Activated CD4-positive, alpha-beta T cell treated with anti-CD3 and anti-CD28 coated beads, Interleukin-2, amount 50 U/mL, for 48 hours (primary cell): ENCODE measurements at regions not wholly inside any gene's neighbourhood (a gene's known extent, or its start where the extent isn't known, plus 50 kb on each side); places are given as distances from the start of the nearest gene placed in this dataset.
A peak's percentile ranks its signal among the peaks of the same experiment; 100 is the strongest.

Experiments
- DNase-seq, 2 experiments: peaks; one replicate each; pipeline ENCODE4 v3.0.0-alpha.2; 2020

DNA sequence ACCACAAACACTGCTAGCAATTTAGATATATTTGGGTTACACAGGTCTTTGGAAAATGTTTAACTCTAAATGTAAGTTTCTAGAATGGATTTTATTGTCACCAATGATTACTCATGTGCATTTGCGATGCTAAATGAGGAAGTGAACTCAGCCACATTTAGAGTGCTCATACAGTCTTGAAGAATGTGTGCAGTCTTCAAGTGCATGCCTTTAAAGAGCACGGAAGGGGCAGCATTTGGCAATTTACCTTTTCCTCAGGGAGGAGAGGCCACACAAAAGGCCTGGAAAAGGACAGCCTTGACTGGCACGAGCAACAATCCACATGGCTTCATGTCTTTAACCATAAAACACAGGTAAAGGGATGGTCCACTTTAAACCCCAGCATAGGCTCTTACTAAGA lies 78.5 kb upstream of the STK17B start:
- DNase-seq = no peak

GRCh38 chr2:196251132-196251531 lies 79.8 kb upstream of the STK17B start:
- no peak for DNase-seq

DNA sequence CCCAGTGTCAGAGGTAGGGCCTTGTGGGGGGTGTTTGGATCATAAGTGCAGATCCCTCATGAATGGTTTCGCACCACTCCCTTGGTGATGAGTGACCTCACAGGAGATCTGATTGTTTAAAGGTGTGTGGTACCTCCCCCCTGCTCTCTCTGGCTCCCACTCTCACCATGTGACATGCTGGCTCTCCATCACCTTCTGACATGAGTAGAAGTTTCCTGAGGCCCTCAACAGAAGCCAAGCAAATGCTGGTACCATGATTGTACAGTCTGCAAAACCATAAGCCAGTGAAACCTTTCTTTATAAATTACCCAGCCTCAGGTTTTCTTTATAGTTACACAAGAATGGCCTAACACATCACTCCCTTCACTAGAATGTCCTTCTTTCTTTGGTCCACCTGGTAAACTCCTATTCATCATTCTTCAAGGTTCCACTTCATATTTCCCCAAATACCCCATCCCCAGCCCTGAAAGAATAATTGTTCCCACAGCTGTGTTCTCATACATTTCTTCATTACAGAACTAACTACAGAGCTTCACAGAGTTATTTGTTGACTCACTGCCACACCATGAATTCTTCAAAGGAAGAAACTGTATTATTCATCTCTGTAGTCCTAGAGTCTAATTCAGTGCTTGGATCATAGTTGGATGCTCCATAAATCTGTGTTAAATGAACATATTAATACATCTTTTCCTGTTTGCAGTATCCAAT lies 81.2 kb upstream of the STK17B start:
- no peak for DNase-seq

GRCh38 chr2:196253116-196253480 lies 81.7 kb upstream of the STK17B start:
- DNase-seq = no peak

- no peak for DNase-seq
These were observed 85.2 kb upstream of the STK17B start for GRCh38 chr2:196256585-196256984.

DNA sequence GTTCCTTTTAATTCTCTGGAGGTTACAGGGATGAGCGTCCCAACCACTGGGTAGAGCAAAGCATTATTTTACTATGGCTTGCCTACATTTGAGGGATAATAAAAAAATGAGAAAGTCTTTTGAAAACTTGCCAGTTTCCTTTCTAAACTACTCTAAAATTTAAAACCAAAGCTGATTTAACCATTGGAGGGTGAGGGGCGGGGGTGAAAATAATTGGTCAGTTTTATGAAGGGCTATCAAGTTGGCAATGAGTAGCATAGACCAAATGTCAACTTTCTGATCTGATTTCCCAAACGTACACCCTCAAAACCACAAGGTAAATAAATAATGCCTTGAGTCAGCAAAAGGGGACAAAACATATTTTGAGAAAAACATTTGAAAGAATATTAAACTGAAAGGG lies 85.7 kb upstream of the STK17B start:
- DNase-seq = no peak

DNA sequence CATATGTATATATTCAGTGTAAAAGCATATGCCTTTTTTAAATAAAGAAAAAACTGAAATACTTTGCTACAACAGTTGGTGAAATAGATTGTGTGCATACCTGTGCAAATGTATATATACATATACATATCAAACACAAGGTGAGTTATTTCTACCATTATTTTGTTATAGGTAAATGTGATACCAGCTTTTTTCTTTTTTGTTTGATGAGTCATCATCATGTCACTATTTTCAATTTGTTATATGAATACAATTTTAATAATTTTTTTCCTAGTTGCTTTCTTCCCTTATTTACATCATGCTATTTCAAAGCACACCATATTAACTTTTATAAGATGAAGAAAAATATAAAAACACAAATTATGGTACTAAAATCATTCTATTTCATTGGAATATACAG lies 87.0 kb upstream of the STK17B start:
- DNase-seq = no peak

DNA sequence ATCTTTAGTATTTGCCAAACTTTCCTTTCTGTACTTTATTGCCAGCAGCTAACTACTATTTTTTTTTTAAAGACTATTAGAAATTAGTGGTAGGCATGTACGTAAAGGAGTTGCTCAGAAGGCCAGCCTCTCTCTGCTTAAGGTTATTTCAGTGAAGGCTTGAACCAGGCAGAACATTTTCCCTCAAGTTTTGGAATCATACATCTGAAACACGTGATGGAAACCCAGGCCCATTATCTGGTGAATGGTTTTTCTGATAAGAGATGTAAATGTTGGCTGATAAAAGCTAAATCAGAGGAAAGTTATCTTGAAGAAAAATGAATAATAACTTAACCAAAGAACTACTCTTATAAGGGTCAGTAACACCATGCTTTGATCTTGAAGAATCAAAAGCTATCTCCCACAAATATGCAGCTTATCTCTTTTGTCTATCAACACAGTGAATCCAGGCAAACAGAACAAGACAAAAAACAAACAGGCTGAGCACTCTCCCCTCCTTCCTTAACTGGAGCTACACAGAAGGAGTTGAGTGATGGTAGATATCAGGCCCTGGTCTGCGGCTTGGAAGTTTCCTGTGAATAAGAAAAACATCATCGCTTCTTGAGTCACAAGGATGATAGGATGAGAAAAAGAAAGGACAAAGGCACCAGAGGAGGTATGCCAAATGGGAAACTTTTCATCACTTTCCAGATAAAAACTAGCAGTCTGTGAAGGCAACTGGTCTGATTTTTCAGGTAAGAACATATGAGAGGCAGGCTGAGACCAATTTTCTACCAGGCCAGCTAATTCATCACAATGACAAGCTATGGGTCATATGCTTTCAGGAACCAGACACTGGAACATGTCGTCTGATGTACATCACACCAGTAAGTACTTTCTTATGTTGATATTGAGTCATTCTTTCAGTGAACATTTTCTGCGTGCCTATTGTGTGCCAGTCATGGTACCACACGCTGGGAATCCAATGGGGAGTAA lies 88.4 kb upstream of the STK17B start:
- peak; percentile 48 to 70 for DNase-seq

DNA sequence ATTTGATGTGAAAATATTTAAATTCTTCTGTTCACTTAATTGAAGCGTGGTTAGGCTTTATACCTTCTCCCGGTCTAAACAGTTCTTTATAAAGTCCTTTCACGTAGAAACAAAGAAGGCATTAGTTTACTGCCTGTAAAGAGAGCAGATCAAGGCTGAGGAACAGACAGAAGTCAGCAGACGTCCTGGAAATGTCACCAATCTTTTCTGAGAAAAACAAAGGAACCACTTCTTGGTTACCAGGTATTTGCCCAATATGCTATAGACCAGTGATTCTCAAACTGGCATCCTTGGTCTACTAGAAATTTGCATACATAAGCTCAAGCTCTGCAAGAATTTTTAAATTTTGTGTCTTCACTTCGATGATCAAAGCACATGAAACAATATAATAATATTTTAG lies 89.2 kb upstream of the STK17B start:
- DNase-seq = no peak

GRCh38 chr2:196262606-196263005 lies 91.2 kb upstream of the STK17B start:
- no peak for DNase-seq

GRCh38 chr2:196263181-196263747 lies 91.9 kb upstream of the STK17B start:
- DNase-seq = peak; percentile 34 to 43

GRCh38 chr2:196266351-196266750 lies 95.0 kb upstream of the STK17B start:
- no peak for DNase-seq

- DNase-seq = no peak
These were observed 95.5 kb upstream of the STK17B start for GRCh38 chr2:196266855-196267254.

DNA sequence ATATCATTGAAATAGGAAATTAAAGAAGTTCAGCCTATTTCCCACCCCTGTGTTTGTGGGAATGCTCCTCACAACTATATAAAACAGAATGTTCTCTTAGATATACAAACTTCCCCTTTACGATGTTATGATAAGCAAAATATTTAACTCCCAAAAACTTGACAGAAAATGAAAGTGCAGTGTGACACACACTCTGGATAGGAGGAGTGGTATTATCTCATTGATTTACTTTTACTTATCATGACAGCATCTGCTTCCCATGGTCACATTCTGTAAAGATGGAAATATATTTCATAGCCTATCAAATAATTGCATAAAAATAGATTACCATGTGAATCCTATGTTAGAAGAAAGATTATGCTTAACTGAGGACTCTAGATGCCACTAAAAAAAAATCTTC lies 96.6 kb upstream of the STK17B start:
- no peak for DNase-seq

DNA sequence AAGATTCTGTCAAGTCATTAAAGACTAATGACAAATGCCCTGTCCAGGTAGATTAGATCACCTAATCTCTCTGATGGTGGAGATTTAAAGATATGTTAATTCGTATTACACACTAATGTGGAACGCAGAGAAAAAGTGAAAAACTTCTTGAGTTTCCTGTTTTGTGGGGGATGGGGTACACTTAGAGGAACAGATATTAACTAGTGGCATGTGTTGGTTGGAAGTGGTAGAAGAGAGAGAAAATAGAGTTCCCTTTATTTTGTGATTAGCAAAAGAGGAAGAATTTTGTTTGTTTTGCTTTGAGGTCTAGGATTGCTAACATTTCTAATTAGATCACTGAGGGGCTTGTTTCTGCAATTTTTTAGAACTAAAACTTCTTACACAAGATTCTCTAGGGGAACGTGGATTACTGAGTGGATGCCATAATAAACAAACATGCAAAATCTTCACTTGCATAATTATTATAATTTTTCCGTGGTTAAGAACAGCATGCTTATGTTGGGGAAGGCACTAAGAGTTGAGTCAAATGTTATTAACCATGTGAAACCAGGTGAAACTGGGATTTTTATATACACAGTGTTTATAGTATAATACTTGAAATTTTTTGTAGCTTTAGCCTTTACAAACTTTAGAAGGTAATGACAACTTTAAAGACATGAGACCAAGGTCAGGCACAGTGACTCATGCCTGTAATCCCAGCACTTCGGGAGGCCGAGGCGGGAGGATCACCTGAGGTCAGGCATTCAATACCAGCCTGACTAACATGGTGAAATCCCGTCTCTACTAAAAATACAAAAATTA lies 97.4 kb upstream of the STK17B start:
- DNase-seq = peak in 1 of 2 experiments; percentile 53

DNA sequence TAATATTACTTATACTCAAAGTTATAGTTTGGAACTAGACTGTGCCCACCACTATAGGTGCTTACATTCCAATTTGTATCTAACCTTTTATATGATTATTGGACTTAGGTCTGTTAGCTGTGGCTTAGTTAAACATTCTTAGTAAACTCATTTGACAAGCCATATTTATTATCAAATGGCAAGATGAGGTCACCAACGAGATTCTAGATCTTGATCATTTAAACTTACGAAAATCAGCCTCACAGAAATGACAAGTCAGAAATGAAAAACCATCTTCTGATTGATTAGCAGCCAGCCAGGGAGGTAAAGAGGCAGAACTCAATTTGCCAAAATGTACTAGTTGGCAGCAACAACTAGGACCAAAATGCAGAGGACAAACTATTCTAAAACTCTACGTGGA lies 100.4 kb upstream of the STK17B start:
- no peak for DNase-seq

DNA sequence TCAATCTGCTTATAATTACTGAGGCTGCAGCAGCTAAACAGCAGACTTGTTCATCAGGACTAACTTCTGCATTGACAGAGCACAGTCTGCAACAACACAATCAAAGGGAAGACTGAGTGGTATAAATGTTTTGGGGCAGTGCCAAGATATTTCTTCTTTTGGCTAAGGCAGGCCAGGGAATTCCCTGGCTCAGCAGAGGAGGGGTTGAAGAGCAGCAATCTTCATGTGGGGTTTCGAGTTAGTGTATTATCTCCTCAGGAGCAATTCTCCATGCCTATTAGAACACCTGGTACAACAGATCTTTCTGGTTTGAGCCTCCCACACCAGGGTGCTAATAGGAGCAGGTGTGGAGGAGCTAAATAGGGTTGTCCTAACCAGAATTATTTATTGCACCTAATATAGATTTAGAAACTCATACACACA lies 103.0 kb upstream of the STK17B start:
- DNase-seq = no peak

DNA sequence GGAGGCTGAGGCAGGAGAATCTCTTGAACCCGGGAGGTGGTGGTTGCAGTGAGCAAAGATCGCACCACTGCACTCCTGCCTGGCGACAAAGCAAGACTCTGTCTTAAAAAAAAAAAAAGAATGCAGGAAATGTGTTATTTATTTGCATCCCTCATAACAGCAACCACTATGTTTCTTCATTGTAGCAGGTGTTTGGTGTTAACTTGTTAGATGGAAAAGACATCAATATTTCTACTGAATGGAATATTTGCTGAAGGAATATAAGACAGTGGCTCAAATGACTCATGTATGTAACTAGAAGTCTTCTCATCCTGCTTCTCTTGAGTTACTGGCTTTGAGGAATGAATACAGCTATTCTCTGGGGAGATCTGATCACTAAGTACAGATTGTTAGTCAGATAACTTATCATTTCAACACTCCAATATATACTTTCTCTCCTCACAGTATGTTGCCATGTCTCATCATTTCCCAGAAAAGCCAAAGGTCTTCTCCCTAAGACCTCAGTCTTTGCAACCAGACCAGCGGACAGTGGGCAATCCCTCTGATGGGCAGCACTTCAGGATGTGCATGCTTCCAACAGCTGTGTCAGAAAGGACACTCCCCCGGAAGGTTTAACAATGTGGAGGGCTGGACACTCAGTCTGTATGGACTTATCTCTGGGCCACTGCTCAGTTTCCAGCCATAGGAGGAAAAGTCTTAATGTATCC lies 104.4 kb upstream of the STK17B start:
- DNase-seq = no peak

- no peak for DNase-seq
These were observed 105.0 kb upstream of the STK17B start for GRCh38 chr2:196276421-196276820.

- no peak for DNase-seq
These were observed 105.6 kb upstream of the STK17B start for GRCh38 chr2:196277002-196277401.

DNA sequence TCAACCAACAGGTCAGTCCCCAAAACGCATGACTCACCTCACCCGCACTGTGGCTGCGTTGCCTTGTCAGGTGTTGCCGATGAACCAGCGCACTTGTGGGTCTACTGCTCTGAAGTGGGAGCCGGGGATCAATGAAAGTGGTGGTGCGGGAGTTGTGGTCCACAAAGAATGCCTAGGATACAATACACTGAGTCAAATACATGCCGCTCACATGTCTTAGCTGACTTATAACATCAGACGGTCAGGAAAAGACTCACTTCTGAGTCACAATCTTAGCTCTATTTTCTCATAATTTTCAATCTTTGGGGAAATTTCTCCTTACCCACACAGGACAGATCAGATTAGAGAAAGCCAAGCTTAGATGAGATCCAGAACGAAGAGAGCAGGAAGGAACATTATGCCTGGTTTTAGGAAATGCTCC lies 107.1 kb upstream of the STK17B start:
- DNase-seq = peak; percentile 65 to 74

DNA sequence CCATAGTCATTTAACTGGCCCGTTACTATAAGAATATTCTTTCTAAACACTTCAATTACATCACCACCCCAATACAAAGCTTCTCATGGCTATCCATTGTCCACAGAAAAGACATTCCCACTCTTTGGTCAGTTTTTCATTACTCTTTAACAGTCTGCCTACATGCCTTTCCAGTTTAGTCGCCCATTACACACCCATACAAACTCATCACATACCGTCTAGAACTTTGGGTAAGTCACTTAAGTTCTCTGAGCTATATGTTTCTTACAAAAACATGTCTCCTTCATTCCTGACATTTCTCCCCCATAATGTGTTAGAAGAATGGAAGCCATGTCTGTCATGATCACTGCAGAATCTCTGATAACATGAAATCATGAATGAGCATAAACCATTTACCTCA lies 108.2 kb upstream of the STK17B start:
- no peak for DNase-seq
